ENCODE measurements at regions not wholly inside any gene's neighbourhood (a gene's known extent, or its start where the extent isn't known, plus 50 kb on each side); places are given as distances from the start of the nearest gene placed in this dataset.

GRCh38 chr6:30806581-30807183, 62.3 kb upstream of the IER3 start:
- no peak for DNase-seq (ENCODE audit: low read depth)

GRCh38 chr6:30804333-30804732, 60.0 kb upstream of the IER3 start:
- no peak for DNase-seq (ENCODE audit: low read depth)

- DNase-seq (ENCODE audit: low read depth), result no peak
Observed at GRCh38 chr6:30802731-30803130, 58.4 kb upstream of the IER3 start.

GRCh38 chr6:30801950-30802349, 57.6 kb upstream of the IER3 start:
- no peak for DNase-seq (ENCODE audit: low read depth)

- DNase-seq (ENCODE audit: low read depth), result no peak
Observed at GRCh38 chr6:30800871-30801270, 56.5 kb upstream of the IER3 start.

GRCh38 chr6:30799210-30799609, 54.9 kb upstream of the IER3 start:
- no peak for DNase-seq (ENCODE audit: low read depth)

- DNase-seq (ENCODE audit: low read depth), result no peak
Observed at GRCh38 chr6:30798494-30798893, 54.1 kb upstream of the IER3 start.

GRCh38 chr6:30795549-30796293, 51.4 kb upstream of the IER3 start:
- DNase-seq (ENCODE audit: low read depth), result no peak
